NT2/D1 (cell line): ENCODE measurements at regions not wholly inside any gene's neighbourhood (a gene's known extent, or its start where the extent isn't known, plus 50 kb on each side); places are given as distances from the start of the nearest gene placed in this dataset.
A peak's percentile ranks its signal among the peaks of the same experiment; 100 is the strongest.

ENCODE experiments used
- DNase-seq: peaks from one replicate; pipeline ENCODE4 v3.0.0-alpha.2; 2011; ENCODE audit warnings: low read depth, low spot score
- H3K27me3 ChIP-seq: 2 replicates; pipeline ENCODE4 v1.6.0; 2011; ENCODE audit warnings: mild to moderate bottlenecking; ENCODE audit not compliant: insufficient read length, insufficient read depth
- H3K36me3 ChIP-seq: 2 replicates; pipeline ENCODE4 v1.6.1; 2011; ENCODE audit warnings: mild to moderate bottlenecking, low read length, mixed read lengths; ENCODE audit not compliant: insufficient read depth, insufficient read length
- H3K4me1 ChIP-seq: 2 replicates; pipeline ENCODE4 v1.5.1; 2011; ENCODE audit not compliant: insufficient read depth, insufficient read length
- H3K4me3 ChIP-seq: 2 replicates; pipeline ENCODE4 v1.5.1; 2011; ENCODE audit warnings: low read depth; ENCODE audit not compliant: insufficient read length
- H3K9ac ChIP-seq: 2 replicates; pipeline ENCODE4 v1.6.0; 2011; ENCODE audit warnings: low read depth; ENCODE audit not compliant: insufficient read length
- H3K9me3 ChIP-seq: 2 replicates; pipeline ENCODE4 v1.5.1; 2011; ENCODE audit warnings: mild to moderate bottlenecking, low read length; ENCODE audit not compliant: insufficient read depth
- SUZ12 ChIP-seq: IDR thresholded peaks from 2 replicates; pipeline ENCODE4 v1.6.1; 2011; ENCODE audit not compliant: insufficient read length, insufficient read depth; ENCODE audit errors: extremely low read depth
- YY1 ChIP-seq: IDR thresholded peaks from 2 replicates; pipeline ENCODE4 v1.6.1; 2011; ENCODE audit not compliant: insufficient read length, insufficient read depth
- ZNF274 ChIP-seq: IDR thresholded peaks from 2 replicates; pipeline ENCODE4 v1.6.1; 2011; ENCODE audit warnings: mild to moderate bottlenecking, low read depth, low read length

DNA sequence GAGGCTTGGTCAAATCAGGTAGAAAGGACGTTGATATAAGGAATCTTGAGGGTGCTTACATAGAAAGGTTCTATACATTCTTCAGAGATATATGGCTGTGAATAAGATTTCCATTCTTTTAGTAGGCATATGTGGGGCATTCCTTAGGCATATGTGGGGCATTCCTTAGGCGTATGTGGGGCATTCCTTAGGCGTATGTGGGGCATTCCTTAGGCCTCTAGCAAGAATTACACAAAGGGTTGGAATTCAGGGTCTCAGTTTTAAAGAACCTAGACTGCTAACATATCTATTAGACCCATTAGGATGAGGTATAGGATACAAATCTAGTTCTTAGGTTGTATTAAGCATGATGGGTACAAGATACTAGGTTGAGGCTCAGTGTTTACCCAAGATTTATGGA lies 607.8 kb downstream of the SI start:
- no peaks in the 10 kb centered on the region for H3K27me3 ChIP-seq
- no peak for TF ChIP-seq ZNF274
- TF ChIP-seq YY1, result no peak
- TF ChIP-seq SUZ12, result no peak
- peaks cover 21% of the 10 kb centered on the region for H3K9me3 ChIP-seq
- H3K4me3 ChIP-seq, result no peak overlapping the region
- H3K4me1 ChIP-seq, result no peaks in the 10 kb centered on the region
- DNase-seq, result peak; percentile 11
- H3K36me3 ChIP-seq, result no peaks in the 10 kb centered on the region
- no peak overlapping the region for H3K9ac ChIP-seq

DNA sequence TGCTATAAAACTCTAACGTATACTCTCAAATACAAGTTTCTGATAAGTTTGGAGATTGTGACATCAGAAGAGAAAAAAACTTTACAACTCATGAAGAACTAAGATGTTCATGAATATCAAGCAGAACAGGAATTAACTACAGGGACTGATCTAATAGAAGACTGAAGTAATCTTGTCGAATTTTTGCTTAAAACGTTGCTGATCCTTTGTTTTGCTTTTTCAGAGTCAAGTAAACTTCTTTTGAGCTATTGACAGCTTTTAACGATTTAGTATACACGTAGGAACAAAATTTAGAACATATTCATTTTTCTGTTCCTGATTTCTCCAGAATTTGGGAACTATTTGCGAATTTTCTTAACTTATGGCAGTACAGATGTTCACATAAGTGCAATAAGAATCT lies 610.2 kb downstream of the SI start:
- TF ChIP-seq YY1 (no peak), ZNF274 (no peak), SUZ12 (no peak)
- no peak overlapping the region for H3K4me3 ChIP-seq
- H3K4me1 ChIP-seq, result no peaks in the 10 kb centered on the region
- no peaks in the 10 kb centered on the region for H3K27me3 ChIP-seq
- DNase-seq, result no peak
- H3K36me3 ChIP-seq, result no peaks in the 10 kb centered on the region
- no peak overlapping the region for H3K9ac ChIP-seq
- H3K9me3 ChIP-seq, result peaks cover 21% of the 10 kb centered on the region

DNA sequence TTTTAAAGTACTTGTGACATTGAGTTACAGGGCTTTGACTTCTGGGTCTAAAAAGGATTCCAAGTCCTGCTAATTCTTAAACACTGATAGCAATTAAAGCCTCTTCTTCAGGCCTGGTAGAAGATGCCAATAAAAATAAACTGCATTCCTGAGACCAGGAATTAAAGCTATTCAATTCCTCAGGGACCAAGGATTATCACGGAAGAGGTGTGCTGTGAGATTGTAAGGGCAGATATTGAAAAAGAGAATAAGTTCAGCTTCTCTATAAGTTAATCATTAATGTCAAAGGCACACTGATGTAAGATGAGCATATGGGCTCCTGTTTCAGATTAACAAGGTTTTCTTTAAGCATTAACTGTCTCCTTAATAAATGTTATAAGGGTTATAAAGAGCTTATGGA lies 611.3 kb downstream of the SI start:
- Histone ChIP-seq H3K27me3 (no peaks in the 10 kb centered on the region), H3K4me1 (no peaks in the 10 kb centered on the region), H3K9ac (no peak overlapping the region), H3K36me3 (no peaks in the 10 kb centered on the region), H3K9me3 (peaks cover 21% of the 10 kb centered on the region), H3K4me3 (no peak overlapping the region)
- TF ChIP-seq ZNF274, result no peak
- TF ChIP-seq SUZ12, result no peak
- no peak for TF ChIP-seq YY1
- DNase-seq, result no peak

DNA sequence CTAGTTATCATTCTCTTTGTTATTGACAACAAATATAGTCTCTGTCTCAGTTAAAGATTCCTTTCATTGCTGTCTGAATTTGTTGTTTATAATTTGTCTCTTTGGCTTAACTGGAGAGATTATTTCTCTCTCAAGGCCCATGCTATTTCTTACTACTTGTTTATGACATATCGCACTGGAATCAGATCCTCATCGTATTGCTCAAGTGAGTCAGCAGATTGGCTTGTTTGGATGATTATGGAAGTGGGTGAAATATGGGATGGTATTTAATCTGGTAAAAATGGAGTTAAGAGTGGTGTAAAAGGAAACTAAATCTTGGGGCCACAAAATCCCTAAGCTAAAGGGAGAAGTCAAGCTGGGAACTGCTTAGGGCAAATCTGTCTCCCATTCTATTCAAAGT lies 613.1 kb downstream of the SI start:
- TF ChIP-seq YY1, result no peak
- TF ChIP-seq SUZ12, result no peak
- TF ChIP-seq ZNF274, result no peak
- DNase-seq, result no peak
- Histone ChIP-seq H3K4me1 (no peaks in the 10 kb centered on the region), H3K9ac (no peak overlapping the region), H3K4me3 (no peak overlapping the region), H3K36me3 (no peaks in the 10 kb centered on the region), H3K9me3 (peaks cover 21% of the 10 kb centered on the region), H3K27me3 (no peaks in the 10 kb centered on the region)

DNA sequence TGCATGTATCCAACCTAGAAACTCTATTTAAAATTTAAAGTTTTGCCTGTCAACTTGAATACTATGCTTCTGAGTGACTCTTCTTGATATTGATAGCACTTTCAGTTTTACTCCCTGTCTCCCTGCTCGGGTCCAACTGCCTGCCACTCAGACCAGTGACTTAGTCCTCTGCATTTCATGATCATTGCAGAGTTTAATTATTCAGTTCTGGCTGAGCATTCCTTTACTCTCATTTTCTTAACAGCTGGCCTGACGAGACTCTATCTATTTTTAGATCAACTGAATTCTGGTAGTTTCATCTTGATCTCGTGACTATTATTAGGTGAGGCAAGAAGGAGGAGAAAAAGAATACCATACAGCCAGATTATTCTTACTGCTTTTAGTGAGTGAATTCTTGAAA lies 617.4 kb downstream of the SI start:
- no peaks in the 10 kb centered on the region for H3K9me3 ChIP-seq
- TF ChIP-seq SUZ12, result no peak
- no peak for TF ChIP-seq ZNF274
- no peak for TF ChIP-seq YY1
- H3K4me3 ChIP-seq, result no peak overlapping the region
- H3K27me3 ChIP-seq, result no peaks in the 10 kb centered on the region
- no peaks in the 10 kb centered on the region for H3K36me3 ChIP-seq
- no peak overlapping the region for H3K9ac ChIP-seq
- DNase-seq, result no peak
- H3K4me1 ChIP-seq, result no peaks in the 10 kb centered on the region

DNA sequence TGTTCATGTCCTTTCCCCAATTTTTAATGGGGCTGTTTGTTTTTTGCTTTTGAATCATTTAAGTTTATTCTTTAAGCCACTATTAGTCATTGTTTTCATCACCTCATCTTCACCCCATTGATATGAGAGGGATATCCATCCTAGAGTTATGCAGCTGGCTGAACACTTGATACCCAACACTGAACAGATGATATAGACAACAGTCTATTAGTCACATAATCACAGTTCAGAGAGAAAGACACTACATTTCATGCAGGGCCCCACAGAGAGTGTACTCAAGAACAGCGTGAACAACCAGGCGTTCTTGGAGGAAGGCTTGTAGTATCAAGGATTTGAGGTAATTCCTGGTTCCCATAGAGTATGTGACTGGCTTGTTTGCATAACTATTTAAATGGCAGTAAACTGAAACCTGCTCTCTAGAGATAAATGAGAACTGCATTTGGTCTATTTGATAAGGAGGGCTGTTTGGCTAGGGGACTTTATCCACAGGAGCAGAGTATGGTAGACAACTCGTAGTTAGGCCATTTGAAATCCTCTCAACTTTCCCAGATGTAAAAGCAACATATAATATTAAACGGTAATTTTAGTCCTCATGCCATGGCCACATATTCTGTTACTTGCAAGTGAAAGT lies 618.7 kb downstream of the SI start:
- TF ChIP-seq YY1, result no peak
- TF ChIP-seq SUZ12, result no peak
- TF ChIP-seq ZNF274, result no peak
- Histone ChIP-seq H3K4me1 (no peaks in the 10 kb centered on the region), H3K9me3 (no peaks in the 10 kb centered on the region), H3K4me3 (no peak overlapping the region), H3K9ac (no peak overlapping the region), H3K27me3 (no peaks in the 10 kb centered on the region), H3K36me3 (no peaks in the 10 kb centered on the region)
- DNase-seq, result no peak

DNA sequence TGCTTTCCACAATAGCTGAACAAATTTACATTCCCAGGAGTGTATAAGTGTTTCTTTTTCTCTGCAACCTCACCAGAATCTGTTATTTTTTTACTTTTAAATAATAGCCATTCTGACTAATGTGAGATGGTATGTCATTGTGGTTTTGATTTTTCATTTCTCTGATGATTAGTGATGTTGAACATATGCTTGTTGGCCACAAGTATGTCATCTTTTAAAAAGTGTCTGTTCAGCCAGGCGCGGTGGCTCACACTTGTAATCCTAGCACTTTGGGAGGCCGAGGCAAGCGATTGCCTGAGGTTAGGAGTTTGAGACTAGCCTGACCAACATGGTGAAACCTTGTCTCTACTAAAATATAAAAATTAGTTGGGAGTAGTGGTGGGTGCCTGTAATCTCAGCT lies 619.3 kb downstream of the SI start:
- no peaks in the 10 kb centered on the region for H3K9me3 ChIP-seq
- TF ChIP-seq YY1 (no peak), ZNF274 (no peak), SUZ12 (no peak)
- no peaks in the 10 kb centered on the region for H3K4me1 ChIP-seq
- H3K36me3 ChIP-seq, result no peaks in the 10 kb centered on the region
- no peaks in the 10 kb centered on the region for H3K27me3 ChIP-seq
- H3K4me3 ChIP-seq, result no peak overlapping the region
- DNase-seq, result no peak
- H3K9ac ChIP-seq, result no peak overlapping the region

DNA sequence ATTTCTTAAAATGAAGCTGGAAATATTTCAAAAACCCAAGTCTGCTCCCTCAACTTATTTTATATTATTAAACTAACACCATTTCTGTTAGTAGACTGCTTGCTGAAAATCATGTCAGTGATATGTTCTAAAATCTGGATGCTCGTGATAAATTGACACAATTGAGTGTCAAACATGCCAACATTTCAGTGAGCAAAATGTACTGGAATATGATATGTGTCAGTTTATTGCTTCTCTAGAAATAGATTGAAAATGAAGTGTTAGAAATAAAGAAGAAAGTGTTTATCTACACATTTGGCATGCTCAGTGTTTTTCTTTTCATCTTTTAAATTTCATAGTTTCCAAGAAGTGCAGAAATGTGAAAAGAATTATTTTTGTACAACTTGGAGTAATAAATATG lies 624.6 kb downstream of the SI start:
- Histone ChIP-seq H3K4me3 (no peak overlapping the region), H3K9me3 (peaks cover 2% of the 10 kb centered on the region; the same call in 1 of the 2 replicates), H3K9ac (no peak overlapping the region), H3K36me3 (no peaks in the 10 kb centered on the region), H3K27me3 (no peaks in the 10 kb centered on the region), H3K4me1 (no peaks in the 10 kb centered on the region)
- no peak for TF ChIP-seq YY1
- no peak for TF ChIP-seq ZNF274
- TF ChIP-seq SUZ12, result no peak
- no peak for DNase-seq
